ENCODE measurements at regions not wholly inside any gene's neighbourhood (a gene's known extent, or its start where the extent isn't known, plus 50 kb on each side); places are given as distances from the start of the nearest gene placed in this dataset.
"Not testable (repeated sequence)": the region's sequence is repeated elsewhere in the genome, so short reads cannot be mapped to it uniquely, and the experiment has no call there.

GRCh38 chr10:94240491-94240890, 122.2 kb downstream of the NOC3L start:
- intact Hi-C loops (cut with DNase I) = no loop called here
- no peak for ATAC-seq
- no peak for DNase-seq

- DNase-seq (no peak), ATAC-seq (no peak)
- intact Hi-C loops (cut with DNase I) = no loop called here
Observed at GRCh38 chr10:94240901-94241300, 121.8 kb downstream of the NOC3L start.

- no peak for ATAC-seq
- intact Hi-C loops (cut with DNase I) = no loop called here
- no peak for DNase-seq
Observed at GRCh38 chr10:94251098-94251497, 111.6 kb downstream of the NOC3L start.

- intact Hi-C loops (cut with DNase I) = no loop called here
- DNase-seq (no peak), ATAC-seq (peak in 1 of 2 donors; percentile 90)
Observed at GRCh38 chr10:94251568-94251967, 111.2 kb downstream of the NOC3L start.

GRCh38 chr10:94257407-94257806, 105.3 kb downstream of the NOC3L start:
- intact Hi-C loops (cut with DNase I); ATAC-seq; DNase-seq: not testable (repeated sequence)

- ATAC-seq (no peak), DNase-seq (no peak)
- intact Hi-C loops (cut with DNase I) = no loop called here
Observed at GRCh38 chr10:94260455-94260854, 102.3 kb downstream of the NOC3L start.

- intact Hi-C loops (cut with DNase I) = no loop called here
- DNase-seq (no peak), ATAC-seq (peak in 1 of 2 donors; percentile 34)
Observed at GRCh38 chr10:94264085-94264484, 98.7 kb downstream of the NOC3L start.

GRCh38 chr10:94266091-94266490, 96.6 kb downstream of the NOC3L start:
- intact Hi-C loops (cut with DNase I) = no loop called here
- no peak for ATAC-seq
- no peak for DNase-seq

- no peak for DNase-seq
- no peak for ATAC-seq
- intact Hi-C loops (cut with DNase I) = no loop called here
Observed at GRCh38 chr10:94268652-94269051, 94.1 kb downstream of the NOC3L start.

GRCh38 chr10:94274142-94274787, 88.5 kb downstream of the NOC3L start:
- DNase-seq (peak; percentile 57), ATAC-seq (peak; percentile 89 to 96)
- intact Hi-C loops (cut with DNase I) = no loop called here

GRCh38 chr10:94276140-94276539, 86.6 kb downstream of the NOC3L start:
- ATAC-seq (no peak), DNase-seq (no peak)
- intact Hi-C loops (cut with DNase I) = no loop called here

GRCh38 chr10:94277450-94277849, 85.3 kb downstream of the NOC3L start:
- ATAC-seq = no peak

GRCh38 chr10:94279835-94280709, 82.7 kb downstream of the NOC3L start:
- intact Hi-C loops (cut with DNase I) = loop anchor here in 1 of 2 donors (5.0 kb wide), 1 partner anchor 37 kb away; no protein-coding TSS in a partner anchor
- ATAC-seq = peak; percentile 73 to 77
- DNase-seq = peak; percentile 35

More at GRCh38 chr10:94277450-94277849, 85.3 kb downstream of the NOC3L start:
- intact Hi-C loops (cut with DNase I) = no loop called here
- DNase-seq = no peak

- intact Hi-C loops (cut with DNase I) = loop anchor here in 1 of 2 donors (5.0 kb wide), 1 partner anchor 36 kb away; no protein-coding TSS in a partner anchor
- no peak for ATAC-seq
- no peak for DNase-seq
Observed at GRCh38 chr10:94281654-94282053, 81.1 kb downstream of the NOC3L start.

GRCh38 chr10:94282369-94282768, 80.4 kb downstream of the NOC3L start:
- no peak for DNase-seq
- intact Hi-C loops (cut with DNase I) = loop anchor here in 1 of 2 donors (5.0 kb wide), 1 partner anchor 35 kb away; no protein-coding TSS in a partner anchor
- ATAC-seq = no peak
